Colonic mucosa (tissue), 4 donors: ENCODE measurements at regions not wholly inside any gene's neighbourhood (a gene's known extent, or its start where the extent isn't known, plus 50 kb on each side); places are given as distances from the start of the nearest gene placed in this dataset.
"Not testable (repeated sequence)": the region's sequence is repeated elsewhere in the genome, so short reads cannot be mapped to it uniquely, and the experiment has no call there.

Source experiments
- DNase-seq: peaks from one replicate; pipeline ENCODE4 v3.0.0-alpha.2; 2020
- H3K27ac ChIP-seq: fragments of 200-600 bp; one replicate; pipeline ENCODE4 v1.8.0; 2021
- H3K27me3 ChIP-seq: fragments of 200-600 bp; one replicate; pipeline ENCODE4 v1.8.0; 2021
- H3K36me3 ChIP-seq: fragments of 200-600 bp; one replicate; pipeline ENCODE4 v1.8.0; 2021
- H3K4me1 ChIP-seq: fragments of 200-600 bp; one replicate; pipeline ENCODE4 v1.8.0; 2021; ENCODE audit warnings: mild to moderate bottlenecking
- H3K4me3 ChIP-seq: fragments of 200-600 bp; one replicate; pipeline ENCODE4 v1.8.0; 2021
- H3K9ac ChIP-seq, 2 donors: one replicate each; pipeline ENCODE4 v1.7.0; 2013; ENCODE audit warnings: control low read depth in 2 of 2, low read depth in 2 of 2, low read length in 2 of 2
- H3K9me3 ChIP-seq: fragments of 200-600 bp; one replicate; pipeline ENCODE4 v1.8.0; 2021
- CTCF ChIP-seq: fragments of 200-600 bp; IDR thresholded peaks from one replicate; pipeline ENCODE4 v1.8.0; 2022; ENCODE audit warnings: antibody characterized with exemption, mild to moderate bottlenecking
- intact Hi-C: fragments of 100-400 bp; cut with DNase I; formaldehyde crosslinking; loops from one replicate; pipeline ENCODE4 v1.14.1; 2022
- donor health status: healthy.
- donor health status: DM: no; HTN: no; CAD: no.
- donor health status: DM: no; HTN: no; CAD: no.

- no peaks in the 10 kb centered on the region for H3K9me3 ChIP-seq
- no peaks in the 10 kb centered on the region for H3K36me3 ChIP-seq
- no peak overlapping the region for H3K4me3 ChIP-seq
- H3K27ac ChIP-seq: no peak overlapping the region
- intact Hi-C loops: no loop called here
- no peak for DNase-seq
- TF ChIP-seq CTCF: no peak
- no peak overlapping the region for H3K9ac ChIP-seq
- H3K4me1 ChIP-seq: no peaks in the 10 kb centered on the region
- H3K27me3 ChIP-seq: no peaks in the 10 kb centered on the region
Observed at GRCh38 chr3:65142456-65142855, 454.7 kb upstream of the ADAMTS9 start.

- Histone ChIP-seq H3K27me3 (no peaks in the 10 kb centered on the region), H3K4me3 (no peak overlapping the region), H3K27ac (no peak overlapping the region), H3K9ac (no peak overlapping the region), H3K9me3 (no peaks in the 10 kb centered on the region), H3K4me1 (no peaks in the 10 kb centered on the region), H3K36me3 (no peaks in the 10 kb centered on the region)
- intact Hi-C loops: no loop called here
- DNase-seq: no peak
- TF ChIP-seq CTCF: no peak
Observed at GRCh38 chr3:65138556-65138955, 450.8 kb upstream of the ADAMTS9 start.

- H3K27ac ChIP-seq, intact Hi-C loops, H3K9ac ChIP-seq, H3K36me3 ChIP-seq, H3K9me3 ChIP-seq, DNase-seq, H3K4me3 ChIP-seq, H3K4me1 ChIP-seq, H3K27me3 ChIP-seq: not testable (repeated sequence)
Observed at GRCh38 chr3:65133752-65134151, 446.0 kb upstream of the ADAMTS9 start.

GRCh38 chr3:65130782-65131181, 443.0 kb upstream of the ADAMTS9 start:
- H3K36me3 ChIP-seq: no peaks in the 10 kb centered on the region
- H3K27ac ChIP-seq: no peak overlapping the region
- intact Hi-C loops: no loop called here

GRCh38 chr3:65128346-65128745, 440.5 kb upstream of the ADAMTS9 start:
- DNase-seq: no peak
- Histone ChIP-seq H3K36me3 (no peaks in the 10 kb centered on the region), H3K27me3 (no peaks in the 10 kb centered on the region), H3K4me3 (no peak overlapping the region), H3K9me3 (no peaks in the 10 kb centered on the region), H3K27ac (no peak overlapping the region), H3K4me1 (no peaks in the 10 kb centered on the region), H3K9ac (no peak overlapping the region)
- intact Hi-C loops: no loop called here
- TF ChIP-seq CTCF: no peak

More at GRCh38 chr3:65130782-65131181, 443.0 kb upstream of the ADAMTS9 start:
- no peaks in the 10 kb centered on the region for H3K4me1 ChIP-seq
- no peak overlapping the region for H3K9ac ChIP-seq
- H3K9me3 ChIP-seq: no peaks in the 10 kb centered on the region
- no peak for TF ChIP-seq CTCF
- no peaks in the 10 kb centered on the region for H3K27me3 ChIP-seq
- no peak overlapping the region for H3K4me3 ChIP-seq
- DNase-seq: no peak

- TF ChIP-seq CTCF: no peak
- Histone ChIP-seq H3K4me1 (no peaks in the 10 kb centered on the region), H3K9me3 (no peaks in the 10 kb centered on the region), H3K9ac (no peak overlapping the region), H3K4me3 (no peak overlapping the region), H3K27me3 (no peaks in the 10 kb centered on the region), H3K36me3 (no peaks in the 10 kb centered on the region), H3K27ac (no peak overlapping the region)
- DNase-seq: no peak
- intact Hi-C loops: no loop called here
Observed at GRCh38 chr3:65126527-65127410, 439.0 kb upstream of the ADAMTS9 start.

GRCh38 chr3:65120156-65120555, 432.4 kb upstream of the ADAMTS9 start:
- intact Hi-C loops, H3K9me3 ChIP-seq, H3K27ac ChIP-seq, DNase-seq, H3K9ac ChIP-seq, H3K27me3 ChIP-seq, H3K4me3 ChIP-seq, H3K4me1 ChIP-seq, H3K36me3 ChIP-seq: not testable (repeated sequence)
